K562 (cell line): ENCODE measurements at regions not wholly inside any gene's neighbourhood (a gene's known extent, or its start where the extent isn't known, plus 50 kb on each side); places are given as distances from the start of the nearest gene placed in this dataset.

Experiments used
- ATAC-seq: fragments of 200-7000 bp; cut with Tn5 transposase; 3 replicates; pipeline ENCODE4 v1.9.1; 2020; ENCODE audit warnings: moderate library complexity
- BruUV-seq: library from RNA; stranded (reverse); fragments of 400-500 nt; replicated peaks from 2 replicates; lab custom pipeline; 2021; lab: Mats Ljungman, UMichigan
- CTCF ChIA-PET: fragments of 300-600 bp; formaldehyde crosslinking; extraction: SDS; loops from one replicate; lab custom pipeline; 2021; ENCODE audit warnings: low intra/inter-chr PET ratio; lab: Yijun Ruan, JAX
- POLR2A ChIA-PET: fragments of 300-600, 350-650 bp; sonication (Branson Sonifier 250); formaldehyde crosslinking; extraction: SDS; loops from one replicate; lab custom pipeline; 2021; ENCODE audit warnings: antibody characterized with exemption, inconsistent platforms; lab: Yijun Ruan, JAX
- DNase-seq, 4 experiments: peaks; one replicate each; pipeline versions ENCODE4 v3.0.0 to v3.0.0-alpha.2; 2011 to 2018; ENCODE audit warnings: low spot score in 3 of 4, mixed read lengths in 3 of 4; ENCODE audit errors: extremely low read depth in 1 of 4
- FAIRE-seq: peaks from 2 replicates; lab custom pipeline; 2011; peaks lifted over from hg19 to GRCh38; lab: Jason Lieb, UNC
- H2AFZ ChIP-seq: 2 replicates; pipeline ENCODE4 v1.6.0; 2011; ENCODE audit warnings: low read depth, low read length, control low read depth, inconsistent platforms
- H3K27ac ChIP-seq: fragments of 200-600 bp; 3 replicates; pipeline ENCODE4 v1.8.0; 2011; ENCODE audit warnings: low read depth, mild to moderate bottlenecking, control low read depth, inconsistent platforms, low read length, moderate library complexity, mixed read lengths; ENCODE audit errors: extremely low read depth
- H3K27me3 ChIP-seq, 2 experiments: fragments of 300-600 bp in 1 of 2; 2 replicates in 1 of 2; 3 replicates in 1 of 2; pipeline versions ENCODE4 v1.6.0 to v1.8.0; 2011; ENCODE audit warnings: inconsistent platforms in 2 of 2, low read length in 2 of 2, mild to moderate bottlenecking in 1 of 2, mixed read lengths in 1 of 2, moderate library complexity in 1 of 2; ENCODE audit not compliant: control insufficient read depth in 2 of 2, insufficient read depth in 2 of 2
- H3K36me3 ChIP-seq: fragments of 300-600 bp; 3 replicates; pipeline ENCODE4 v1.8.0; 2011; ENCODE audit warnings: mild to moderate bottlenecking, low read length, inconsistent platforms; ENCODE audit not compliant: control insufficient read depth, insufficient read depth
- H3K4me1 ChIP-seq, 2 experiments: fragments of 200-600 bp in 1 of 2; replicated peaks in 1 of 2; 2 replicates in 1 of 2; 3 replicates in 1 of 2; pipeline versions ENCODE4 v1.5.1 to v1.8.0; 2011; ENCODE audit warnings: inconsistent platforms in 2 of 2, low read length in 2 of 2, mild to moderate bottlenecking in 1 of 2, mixed read lengths in 1 of 2, moderate library complexity in 1 of 2; ENCODE audit not compliant: control insufficient read depth in 2 of 2, insufficient read depth in 2 of 2
- H3K4me2 ChIP-seq: 2 replicates; pipeline ENCODE4 v1.6.1; 2011; ENCODE audit warnings: low read length, control low read depth, inconsistent platforms, mixed read lengths; ENCODE audit not compliant: insufficient read depth
- H3K4me3 ChIP-seq: fragments of 200-600 bp; sonication (generic), shearing (Covaris generic); 2 replicates; pipeline ENCODE4 v1.5.1; 2016; ENCODE audit warnings: control low read depth, inconsistent platforms
- H3K79me2 ChIP-seq: fragments of 200-600 bp; 3 replicates; pipeline ENCODE4 v1.8.0; 2011; ENCODE audit warnings: low read length, inconsistent platforms; ENCODE audit not compliant: control insufficient read depth, insufficient read depth
- H3K9ac ChIP-seq, 2 experiments: 2 replicates each; pipeline versions ENCODE4 v1.6.0 to v1.6.1; 2011; ENCODE audit warnings: low read depth in 2 of 2, low read length in 2 of 2, control low read depth in 1 of 2, inconsistent platforms in 1 of 2, mild to moderate bottlenecking in 1 of 2, mixed read lengths in 1 of 2; ENCODE audit not compliant: insufficient read depth in 1 of 2
- H3K9me1 ChIP-seq: one replicate; pipeline ENCODE4 v1.6.0; 2011; ENCODE audit warnings: inconsistent platforms, mild to moderate bottlenecking, low read length, moderate library complexity; ENCODE audit not compliant: control insufficient read depth, insufficient read depth
- H3K9me3 ChIP-seq: replicated peaks from 2 replicates; pipeline ENCODE4 v1.5.1; 2011; ENCODE audit warnings: low read depth, low read length, inconsistent platforms; ENCODE audit not compliant: control insufficient read depth, insufficient read depth
- H4K20me1 ChIP-seq: replicated peaks from 2 replicates; pipeline ENCODE4 v1.6.1; 2011; ENCODE audit warnings: low read length, inconsistent platforms, mixed read lengths; ENCODE audit not compliant: control insufficient read depth, insufficient read depth
- PHF21A ChIP-seq: fragments of 450-650 bp; IDR thresholded peaks from 2 replicates; pipeline ENCODE4 v1.6.1; 2017; ENCODE audit warnings: low read depth, borderline replicate concordance
- UBTF ChIP-seq, 2 experiments: IDR thresholded peaks; 2 replicates each; pipeline ENCODE4 v1.6.1; 2012; ENCODE audit warnings: improper control_type of control experiment in 2 of 2, low read depth in 2 of 2, low read length in 2 of 2, borderline replicate concordance in 1 of 2
- XRCC5 ChIP-seq: fragments of 200-400 bp; formaldehyde crosslinking; IDR thresholded peaks from 2 replicates; pipeline ENCODE4 v1.6.1; 2017; ENCODE audit warnings: low read depth, mild to moderate bottlenecking, low read length
- ZBED1 ChIP-seq: IDR thresholded peaks from 2 replicates; pipeline ENCODE4 v1.6.1; 2014
- ZNF699 ChIP-seq: fragments of 250-450 bp; sonication (Bioruptor Pico); IDR thresholded peaks from 2 replicates; pipeline ENCODE4 v1.8.0; 2021; ENCODE audit warnings: mild to moderate bottlenecking, moderate library complexity; ENCODE audit not compliant: insufficient replicate concordance
- WGBS: fragments of 100-300 bp; shearing (Covaris generic); methylation state at CpG from one replicate; pipeline ENCODE4 v1.1.6; 2016; ENCODE audit warnings: low coverage, mixed read lengths; ENCODE audit not compliant: insufficient coverage; ENCODE audit errors: missing lambda C conversion rate; 5-methylcytosine and 5-hydroxymethylcytosine counted together
- in situ Hi-C: fragments of 300-500 bp; cut with MboI; formaldehyde crosslinking; loops from 4 replicates; pipeline ENCODE4 v1.15.0; 2018; ENCODE audit warnings: inconsistent platforms, mixed read lengths
- intact Hi-C: fragments of 100-400 bp; cut with micrococcal nuclease; formaldehyde crosslinking; loops from 2 replicates; pipeline ENCODE4 v1.14.2; 2022

- ChIA-PET CTCF (no interaction called here), POLR2A (no interaction called here)
- DNase-seq (no peak), ATAC-seq (no peak), FAIRE-seq (no peak)
- Histone ChIP-seq H3K9ac (no peak overlapping the region), H3K4me1 (peaks cover 0 to 13% of the 10 kb centered on the region in 2 experiments; a peak in 2 of 5 replicates), H2AFZ (no peak overlapping the region), H4K20me1 (peaks cover 10% of the 10 kb centered on the region), H3K9me3 (no peaks in the 10 kb centered on the region), H3K4me3 (no peak overlapping the region), H3K27ac (no peak overlapping the region), H3K27me3 (no peaks in the 10 kb centered on the region), H3K4me2 (no peak overlapping the region), H3K36me3 (peaks cover 2% of the 10 kb centered on the region; the same call in 2 of the 3 replicates), H3K79me2 (peaks cover 15% of the 10 kb centered on the region), H3K9me1 (no peaks in the 10 kb centered on the region)
- TF ChIP-seq PHF21A (no peak), ZBED1 (no peak), ZNF699 (CRISPR knock-in tag) (no peak), UBTF (IDR thresholded peaks at IDR 0.05; ENCODE audit: borderline replicate concordance in 1 of 2, low read depth in 2 of 2, low read length in 2 of 2) (no peak), XRCC5 (no peak)
- intact Hi-C loops (no loop called here), in situ Hi-C loops (no loop called here)
- BruUV-seq = no TSS peak
- WGBS = 77% methylated on average over 15 of the region's 25 CpGs
Observed at GRCh38 chr22:49567899-49568750, 259.5 kb downstream of the BRD1 start.
